ENCODE measurements at regions not wholly inside any gene's neighbourhood (a gene's known extent, or its start where the extent isn't known, plus 50 kb on each side); places are given as distances from the start of the nearest gene placed in this dataset.
"Not testable (repeated sequence)": the region's sequence is repeated elsewhere in the genome, so short reads cannot be mapped to it uniquely, and the experiment has no call there.

DNA sequence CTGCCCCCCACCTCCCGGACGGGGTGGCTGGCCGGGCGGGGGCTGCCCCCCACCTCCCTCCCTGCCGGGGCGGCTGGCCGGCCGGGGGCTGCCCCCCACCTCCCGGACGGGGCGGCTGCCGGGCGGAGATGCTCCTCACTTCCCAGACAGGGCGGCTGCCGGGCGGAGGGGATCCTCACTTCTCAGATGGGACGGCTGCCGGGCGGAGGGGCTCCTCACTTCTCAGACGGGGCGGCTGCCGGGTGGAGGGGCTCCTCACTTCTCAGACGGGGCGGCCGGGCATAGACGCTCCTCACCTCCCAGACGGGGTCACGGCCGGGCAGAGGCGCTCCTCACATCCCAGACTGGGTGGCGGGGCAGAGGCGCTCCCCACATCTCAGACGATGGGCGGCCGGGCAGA is 74.8 kb upstream of the NMUR2 start:
- H2BK5ac ChIP-seq (ENCODE audit: low read depth, low read length); POLR2A ChIA-PET (ENCODE audit: partially characterized antibody); CTCF ChIA-PET (ENCODE audit: partially characterized antibody); H2BK20ac ChIP-seq (ENCODE audit: low read length); H3K4me1 ChIP-seq (replicated peaks in 1 of 4; ENCODE audit: control insufficient read depth in 3 of 4, insufficient read depth in 4 of 4, low read length in 3 of 4); H3K79me2 ChIP-seq (ENCODE audit: control insufficient read depth in 1 of 2, insufficient read depth in 2 of 2, low read length in 2 of 2); H4K8ac ChIP-seq (ENCODE audit: extremely low read depth, insufficient read depth, low read length); H3K23ac ChIP-seq (ENCODE audit: insufficient read length); H3K4ac ChIP-seq (replicated peaks; ENCODE audit: insufficient read length, low read depth, low read length); H3K56ac ChIP-seq (replicated peaks; ENCODE audit: insufficient read length, low read depth, low read length); H3K23me2 ChIP-seq (ENCODE audit: low read depth, low read length); H3K9ac ChIP-seq (replicated peaks in 1 of 4; ENCODE audit: extremely low read depth in 1 of 4, low read depth in 3 of 4, low read length in 3 of 4); H2AFZ ChIP-seq (ENCODE audit: low read length); DNase-seq (ENCODE audit: low read depth in 1 of 2, low spot score in 2 of 2); H3K79me1 ChIP-seq (ENCODE audit: low read depth, low read length); H3K27ac ChIP-seq (ENCODE audit: low read depth, low read length); H4K20me1 ChIP-seq (replicated peaks in 1 of 2; ENCODE audit: control insufficient read depth in 1 of 2, insufficient read depth in 2 of 2, low read length in 2 of 2); H2AK5ac ChIP-seq (ENCODE audit: low read depth, low read length); H4K5ac ChIP-seq (ENCODE audit: insufficient read length, low read depth, low read length); H3K4me2 ChIP-seq (ENCODE audit: insufficient read depth in 1 of 2, low read depth in 2 of 2, low read length in 2 of 2); H3K14ac ChIP-seq (ENCODE audit: insufficient read length); H3K36me3 ChIP-seq (ENCODE audit: control insufficient read depth in 2 of 4, insufficient read depth in 4 of 4, low read length in 3 of 4); H4K91ac ChIP-seq (replicated peaks; ENCODE audit: insufficient read length, low read length); H3K27me3 ChIP-seq (replicated peaks in 1 of 4; ENCODE audit: control insufficient read depth in 3 of 4, extremely low read depth in 1 of 4, insufficient read depth in 3 of 4, low read length in 3 of 4); H2BK120ac ChIP-seq (replicated peaks; ENCODE audit: low read depth, low read length); H2BK12ac ChIP-seq (ENCODE audit: low read depth, low read length); H3K4me3 ChIP-seq (ENCODE audit: extremely low read depth in 1 of 4, insufficient read depth in 2 of 4, low read depth in 3 of 4, low read length in 4 of 4); H3K18ac ChIP-seq (ENCODE audit: extremely low read depth, low read length); H2BK15ac ChIP-seq (ENCODE audit: low read length); FAIRE-seq: not testable (repeated sequence)
- WGBS, 2 experiments (ENCODE audit: extremely low coverage in 1 of 2, insufficient coverage in 1 of 2, insufficient read length in 1 of 2, insufficient replicate concordance in 2 of 2, low coverage in 1 of 2, low lambda C conversion rate in 2 of 2, missing lambda C conversion rate in 1 of 2) = 100% methylated on average over 9 of the region's 35 CpGs; no CpG with 5 or more reads in 1 of the 2 experiments
- H3K9me3 ChIP-seq (ENCODE audit: insufficient read depth in 2 of 2, low read depth in 1 of 2, low read length in 1 of 2) = peaks cover 7 to 11% of the 10 kb centered on the region in 2 experiments; a peak in 2 of 4 replicates

DNA sequence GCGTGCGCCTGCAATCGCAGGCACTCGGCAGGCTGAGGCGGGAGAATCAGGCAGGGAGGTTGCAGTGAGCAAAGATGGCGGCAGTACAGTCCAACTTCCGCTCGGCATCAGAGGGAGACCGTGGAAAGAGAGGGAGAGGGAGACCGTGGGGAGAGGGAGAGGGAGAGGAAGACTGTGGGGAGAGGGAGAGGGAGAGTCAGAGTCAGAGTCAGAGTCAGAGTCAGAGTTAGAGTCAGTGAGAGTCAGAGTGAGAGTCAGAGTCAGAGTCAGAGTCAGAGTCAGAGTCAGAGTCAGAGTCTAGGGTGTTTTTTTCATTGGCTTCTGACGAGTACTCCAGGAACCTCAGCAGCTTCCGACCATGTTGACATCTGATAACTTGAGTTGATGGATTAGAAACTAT is 75.6 kb upstream of the NMUR2 start:
- H3K27ac ChIP-seq (ENCODE audit: low read depth, low read length); H4K8ac ChIP-seq (ENCODE audit: extremely low read depth, insufficient read depth, low read length); H4K91ac ChIP-seq (replicated peaks; ENCODE audit: insufficient read length, low read length); H3K79me1 ChIP-seq (ENCODE audit: low read depth, low read length); H2BK5ac ChIP-seq (ENCODE audit: low read depth, low read length); FAIRE-seq; H2BK120ac ChIP-seq (replicated peaks; ENCODE audit: low read depth, low read length); H3K56ac ChIP-seq (replicated peaks; ENCODE audit: insufficient read length, low read depth, low read length); H3K36me3 ChIP-seq (ENCODE audit: control insufficient read depth in 2 of 4, insufficient read depth in 4 of 4, low read length in 3 of 4); H3K79me2 ChIP-seq (ENCODE audit: control insufficient read depth in 1 of 2, insufficient read depth in 2 of 2, low read length in 2 of 2); H2AK5ac ChIP-seq (ENCODE audit: low read depth, low read length); H4K5ac ChIP-seq (ENCODE audit: insufficient read length, low read depth, low read length); POLR2A ChIA-PET (ENCODE audit: partially characterized antibody); H2BK15ac ChIP-seq (ENCODE audit: low read length); H3K4me3 ChIP-seq (ENCODE audit: extremely low read depth in 1 of 4, insufficient read depth in 2 of 4, low read depth in 3 of 4, low read length in 4 of 4); H3K23ac ChIP-seq (ENCODE audit: insufficient read length); H3K9ac ChIP-seq (replicated peaks in 1 of 4; ENCODE audit: extremely low read depth in 1 of 4, low read depth in 3 of 4, low read length in 3 of 4); H2BK12ac ChIP-seq (ENCODE audit: low read depth, low read length); H3K4ac ChIP-seq (replicated peaks; ENCODE audit: insufficient read length, low read depth, low read length); H3K4me2 ChIP-seq (ENCODE audit: insufficient read depth in 1 of 2, low read depth in 2 of 2, low read length in 2 of 2); H3K4me1 ChIP-seq (replicated peaks in 1 of 4; ENCODE audit: control insufficient read depth in 3 of 4, insufficient read depth in 4 of 4, low read length in 3 of 4); H4K20me1 ChIP-seq (replicated peaks in 1 of 2; ENCODE audit: control insufficient read depth in 1 of 2, insufficient read depth in 2 of 2, low read length in 2 of 2); H3K27me3 ChIP-seq (replicated peaks in 1 of 4; ENCODE audit: control insufficient read depth in 3 of 4, extremely low read depth in 1 of 4, insufficient read depth in 3 of 4, low read length in 3 of 4); H2AFZ ChIP-seq (ENCODE audit: low read length); CTCF ChIA-PET (ENCODE audit: partially characterized antibody); H3K23me2 ChIP-seq (ENCODE audit: low read depth, low read length); DNase-seq (ENCODE audit: low read depth in 1 of 2, low spot score in 2 of 2); H3K14ac ChIP-seq (ENCODE audit: insufficient read length); H2BK20ac ChIP-seq (ENCODE audit: low read length); H3K18ac ChIP-seq (ENCODE audit: extremely low read depth, low read length): not testable (repeated sequence)
- WGBS, 2 experiments (ENCODE audit: extremely low coverage in 1 of 2, insufficient coverage in 1 of 2, insufficient read length in 1 of 2, insufficient replicate concordance in 2 of 2, low coverage in 1 of 2, low lambda C conversion rate in 2 of 2, missing lambda C conversion rate in 1 of 2) = 96% methylated on average over 12 of the region's 12 CpGs; no CpG with 5 or more reads in 1 of the 2 experiments
- peaks cover 7 to 11% of the 10 kb centered on the region in 2 experiments; a peak in 2 of 4 replicates for H3K9me3 ChIP-seq (ENCODE audit: insufficient read depth in 2 of 2, low read depth in 1 of 2, low read length in 1 of 2)
